BLaER1 treated with 17β-estradiol and CSF1 and Interleukin-3, amounts not matched to agents 10 nM and 100 nM (cell line): ENCODE measurements at regions not wholly inside any gene's neighbourhood (a gene's known extent, or its start where the extent isn't known, plus 50 kb on each side); places are given as distances from the start of the nearest gene placed in this dataset.

ENCODE experiments used
- H3K27ac ChIP-seq, 11 experiments: shearing (Covaris generic); formaldehyde crosslinking; 2 replicates each; pipeline ENCODE4 v1.8.1; 2022
- H3K27me3 ChIP-seq, 11 experiments: shearing (Covaris generic); formaldehyde crosslinking; 2 replicates each; pipeline ENCODE4 v1.8.1; 2022
- H3K36me3 ChIP-seq, 11 experiments: shearing (Covaris generic); formaldehyde crosslinking; 2 replicates each; pipeline ENCODE4 v1.8.1; 2022
- H3K4me1 ChIP-seq, 10 experiments: shearing (Covaris generic); formaldehyde crosslinking; 2 replicates each; pipeline ENCODE4 v1.8.1; 2022
- H3K4me2 ChIP-seq, 11 experiments: shearing (Covaris generic); formaldehyde crosslinking; 2 replicates each; pipeline ENCODE4 v1.8.1; 2022
- H3K4me3 ChIP-seq, 10 experiments: shearing (Covaris generic); formaldehyde crosslinking; 2 replicates each; pipeline ENCODE4 v1.8.1; 2022
- H3K9ac ChIP-seq, 11 experiments: shearing (Covaris generic); formaldehyde crosslinking; 2 replicates each; pipeline ENCODE4 v1.8.1; 2022
- H3K9me3 ChIP-seq, 11 experiments: shearing (Covaris generic); formaldehyde crosslinking; replicated peaks in 1 of 11; 2 replicates each; pipeline ENCODE4 v1.8.1; 2022
- H4K20me1 ChIP-seq, 11 experiments: shearing (Covaris generic); formaldehyde crosslinking; 2 replicates each; pipeline ENCODE4 v1.8.1; 2022
- Cebpa-rat ChIP-seq, 11 experiments: shearing (Covaris generic); IDR thresholded peaks; 2 replicates each; pipeline ENCODE4 v1.8.1; 2022

GRCh38 chr15:93981706-93982105 lies 249.7 kb upstream of the MCTP2 start:
- no peak for TF ChIP-seq Cebpa-rat (IDR thresholded peaks at IDR 0.05)
- no peak overlapping the region for H3K9ac ChIP-seq
- no peak overlapping the region for H3K4me3 ChIP-seq
- no peaks in the 10 kb centered on the region for H4K20me1 ChIP-seq
- no peaks in the 10 kb centered on the region for H3K27me3 ChIP-seq
- H3K9me3 ChIP-seq: no peaks in the 10 kb centered on the region
- H3K4me1 ChIP-seq: peaks cover 17 to 65% (median 53%) of the 10 kb centered on the region in 10 experiments
- H3K4me2 ChIP-seq: no peak overlapping the region
- peak overlapping the region in 1 of 11 experiments; percentile 26; a peak in 2 of 22 replicates for H3K27ac ChIP-seq
- no peaks in the 10 kb centered on the region for H3K36me3 ChIP-seq

GRCh38 chr15:93980261-93980911 lies 251.0 kb upstream of the MCTP2 start:
- TF ChIP-seq Cebpa-rat (IDR thresholded peaks at IDR 0.05): no peak
- Histone ChIP-seq H3K4me3 (no peak overlapping the region), H3K27ac (peak overlapping the region in 2 of 11 experiments; percentile 3 to 17; a peak in 2 of 22 replicates), H3K27me3 (no peaks in the 10 kb centered on the region), H3K9ac (no peak overlapping the region), H3K36me3 (no peaks in the 10 kb centered on the region), H3K4me1 (peaks cover 4 to 54% (median 41%) of the 10 kb centered on the region in 10 experiments), H4K20me1 (no peaks in the 10 kb centered on the region), H3K4me2 (peak overlapping the region in 8 of 11 experiments; percentile 4 to 43 (median 34); a peak in 12 of 22 replicates), H3K9me3 (no peaks in the 10 kb centered on the region)

GRCh38 chr15:93974804-93975481 lies 256.4 kb upstream of the MCTP2 start:
- no peaks in the 10 kb centered on the region for H3K9me3 ChIP-seq
- TF ChIP-seq Cebpa-rat (IDR thresholded peaks at IDR 0.05): no peak
- no peak overlapping the region for H3K27ac ChIP-seq
- no peaks in the 10 kb centered on the region for H3K36me3 ChIP-seq
- H4K20me1 ChIP-seq: no peaks in the 10 kb centered on the region
- no peaks in the 10 kb centered on the region for H3K27me3 ChIP-seq
- H3K4me1 ChIP-seq: peaks cover 0 to 8% (median 2%) of the 10 kb centered on the region in 10 experiments; a peak in 10 of 20 replicates
- H3K9ac ChIP-seq: no peak overlapping the region
- no peak overlapping the region for H3K4me2 ChIP-seq
- no peak overlapping the region for H3K4me3 ChIP-seq

GRCh38 chr15:93973287-93973686 lies 258.1 kb upstream of the MCTP2 start:
- Histone ChIP-seq H3K9me3 (no peaks in the 10 kb centered on the region), H3K4me1 (no peaks in the 10 kb centered on the region; a peak in 2 of 20 replicates), H3K36me3 (no peaks in the 10 kb centered on the region), H4K20me1 (no peaks in the 10 kb centered on the region), H3K27ac (no peak overlapping the region), H3K4me2 (no peak overlapping the region), H3K4me3 (no peak overlapping the region), H3K27me3 (no peaks in the 10 kb centered on the region), H3K9ac (no peak overlapping the region)
- TF ChIP-seq Cebpa-rat (IDR thresholded peaks at IDR 0.05): no peak

GRCh38 chr15:93968773-93969172 lies 262.6 kb upstream of the MCTP2 start:
- H3K36me3 ChIP-seq: no peaks in the 10 kb centered on the region
- no peak overlapping the region for H3K9ac ChIP-seq
- H3K27me3 ChIP-seq: no peaks in the 10 kb centered on the region
- no peaks in the 10 kb centered on the region for H3K4me1 ChIP-seq
- no peaks in the 10 kb centered on the region for H3K9me3 ChIP-seq
- H3K4me3 ChIP-seq: no peak overlapping the region
- H3K27ac ChIP-seq: no peak overlapping the region
- no peaks in the 10 kb centered on the region for H4K20me1 ChIP-seq
- TF ChIP-seq Cebpa-rat (IDR thresholded peaks at IDR 0.05): peak in 1 of 11 experiments; percentile 43; a peak in 2 of 22 replicates
- H3K4me2 ChIP-seq: no peak overlapping the region

GRCh38 chr15:93965304-93965908 lies 266.0 kb upstream of the MCTP2 start:
- H3K27ac ChIP-seq: no peak overlapping the region
- no peaks in the 10 kb centered on the region for H3K4me1 ChIP-seq
- no peaks in the 10 kb centered on the region for H3K9me3 ChIP-seq
- H3K9ac ChIP-seq: no peak overlapping the region
- H3K4me3 ChIP-seq: no peak overlapping the region
- no peaks in the 10 kb centered on the region for H3K36me3 ChIP-seq
- H3K27me3 ChIP-seq: no peaks in the 10 kb centered on the region
- no peak overlapping the region for H3K4me2 ChIP-seq
- no peaks in the 10 kb centered on the region for H4K20me1 ChIP-seq
- TF ChIP-seq Cebpa-rat (IDR thresholded peaks at IDR 0.05): no peak

GRCh38 chr15:93954985-93955571 lies 276.3 kb upstream of the MCTP2 start:
- Histone ChIP-seq H3K4me3 (no peak overlapping the region), H3K9ac (no peak overlapping the region), H3K27ac (no peak overlapping the region), H3K27me3 (no peaks in the 10 kb centered on the region), H3K9me3 (peaks cover 0 to 4% (median 0%) of the 10 kb centered on the region in 11 experiments; a peak in 6 of 22 replicates), H3K4me1 (no peaks in the 10 kb centered on the region), H3K36me3 (no peaks in the 10 kb centered on the region), H4K20me1 (no peaks in the 10 kb centered on the region), H3K4me2 (no peak overlapping the region)
- TF ChIP-seq Cebpa-rat (IDR thresholded peaks at IDR 0.05): no peak

GRCh38 chr15:93948726-93949125 lies 282.6 kb upstream of the MCTP2 start:
- no peak overlapping the region for H3K4me2 ChIP-seq
- H3K36me3 ChIP-seq: no peaks in the 10 kb centered on the region
- H3K27me3 ChIP-seq: no peaks in the 10 kb centered on the region
- no peaks in the 10 kb centered on the region for H3K9me3 ChIP-seq
- no peak overlapping the region for H3K27ac ChIP-seq
- H3K4me1 ChIP-seq: no peaks in the 10 kb centered on the region
- no peaks in the 10 kb centered on the region for H4K20me1 ChIP-seq
- H3K9ac ChIP-seq: no peak overlapping the region
- H3K4me3 ChIP-seq: no peak overlapping the region
- TF ChIP-seq Cebpa-rat (IDR thresholded peaks at IDR 0.05): no peak

- no peak overlapping the region for H3K4me2 ChIP-seq
- H3K27me3 ChIP-seq: no peaks in the 10 kb centered on the region
- no peak overlapping the region for H3K4me3 ChIP-seq
- no peak for TF ChIP-seq Cebpa-rat (IDR thresholded peaks at IDR 0.05)
- H3K9ac ChIP-seq: no peak overlapping the region
- H4K20me1 ChIP-seq: no peaks in the 10 kb centered on the region
- H3K9me3 ChIP-seq: no peaks in the 10 kb centered on the region
- peaks cover 0 to 5% (median 0%) of the 10 kb centered on the region in 10 experiments; a peak in 2 of 20 replicates for H3K4me1 ChIP-seq
- H3K27ac ChIP-seq: no peak overlapping the region
- no peaks in the 10 kb centered on the region for H3K36me3 ChIP-seq
These were observed 287.8 kb upstream of the MCTP2 start for GRCh38 chr15:93943586-93943985.
